Natural killer cell (primary cell): ENCODE measurements at regions not wholly inside any gene's neighbourhood (a gene's known extent, or its start where the extent isn't known, plus 50 kb on each side); places are given as distances from the start of the nearest gene placed in this dataset.
A peak's percentile ranks its signal among the peaks of the same experiment; 100 is the strongest.

ENCODE experiments used
- ATAC-seq, 3 donors: fragments of 150-1000 bp in 2 of 3; fragments of 200-7000 bp in 1 of 3; cut with Tn5 transposase; 1 replicate in 1 of 3; 2 replicates in 2 of 3; pipeline ENCODE4 v1.10.0; 2021; ENCODE audit warnings: mild to moderate bottlenecking in 2 of 3, moderate library complexity in 2 of 3
- DNase-seq, 2 donors: peaks; one replicate each; pipeline versions ENCODE4 v3.0.0 to v3.0.0-alpha.2; 2013 to 2021; ENCODE audit warnings: mixed read lengths in 1 of 2
- H3K27ac ChIP-seq: one replicate; pipeline ENCODE4 v1.5.1; 2013; ENCODE audit warnings: mild to moderate bottlenecking, low read length
- H3K27me3 ChIP-seq: one replicate; pipeline ENCODE4 v1.6.1; 2013; ENCODE audit warnings: low read length; ENCODE audit not compliant: control insufficient read depth, insufficient read depth
- H3K36me3 ChIP-seq: one replicate; pipeline ENCODE4 v1.6.1; 2013; ENCODE audit warnings: low read length; ENCODE audit not compliant: control insufficient read depth, insufficient read depth
- H3K4me1 ChIP-seq: one replicate; pipeline ENCODE4 v1.6.1; 2013; ENCODE audit warnings: low read length; ENCODE audit not compliant: control insufficient read depth, insufficient read depth
- H3K4me3 ChIP-seq: one replicate; pipeline ENCODE4 v1.5.1; 2013; ENCODE audit warnings: low read length
- H3K9me3 ChIP-seq: one replicate; pipeline ENCODE4 v1.6.1; 2013; ENCODE audit warnings: low read length; ENCODE audit not compliant: control insufficient read depth, insufficient read depth
- H3K27ac Mint-ChIP-seq, 2 donors: one replicate each; pipeline ENCODE4 v1.8.0; 2022; ENCODE audit warnings: mild to moderate bottlenecking in 2 of 2, mixed read lengths in 2 of 2, moderate library complexity in 1 of 2
- H3K27me3 Mint-ChIP-seq, 2 donors: one replicate each; pipeline ENCODE4 v1.8.0; 2022; ENCODE audit warnings: low read depth in 2 of 2, mixed read lengths in 2 of 2
- H3K36me3 Mint-ChIP-seq: one replicate; pipeline ENCODE4 v1.8.0; 2022; ENCODE audit warnings: mixed read lengths
- H3K4me1 Mint-ChIP-seq, 2 donors: one replicate each; pipeline ENCODE4 v1.8.0; 2022; ENCODE audit warnings: mixed read lengths in 2 of 2
- H3K4me3 Mint-ChIP-seq: one replicate; pipeline ENCODE4 v1.8.0; 2022; ENCODE audit warnings: mild to moderate bottlenecking, moderate library complexity, mixed read lengths
- H3K9me3 Mint-ChIP-seq, 2 donors: one replicate each; pipeline ENCODE4 v1.8.0; 2022; ENCODE audit warnings: mixed read lengths in 2 of 2
- WGBS: methylation state at CpG from one replicate; pipeline ENCODE4 v1.1.7; 2013; ENCODE audit warnings: missing lambda C conversion rate; ENCODE audit not compliant: insufficient coverage; 5-methylcytosine and 5-hydroxymethylcytosine counted together
- intact Hi-C: fragments of 100-400 bp; cut with micrococcal nuclease; formaldehyde crosslinking; loops from one replicate; pipeline ENCODE4 v1.14.2; 2022
- TF ChIP-seq, protein P1 (sequence below): fragments of 200-600 bp; IDR thresholded peaks from one replicate; pipeline ENCODE4 v1.8.0; 2022; ENCODE audit warnings: antibody characterized with exemption

DNA sequence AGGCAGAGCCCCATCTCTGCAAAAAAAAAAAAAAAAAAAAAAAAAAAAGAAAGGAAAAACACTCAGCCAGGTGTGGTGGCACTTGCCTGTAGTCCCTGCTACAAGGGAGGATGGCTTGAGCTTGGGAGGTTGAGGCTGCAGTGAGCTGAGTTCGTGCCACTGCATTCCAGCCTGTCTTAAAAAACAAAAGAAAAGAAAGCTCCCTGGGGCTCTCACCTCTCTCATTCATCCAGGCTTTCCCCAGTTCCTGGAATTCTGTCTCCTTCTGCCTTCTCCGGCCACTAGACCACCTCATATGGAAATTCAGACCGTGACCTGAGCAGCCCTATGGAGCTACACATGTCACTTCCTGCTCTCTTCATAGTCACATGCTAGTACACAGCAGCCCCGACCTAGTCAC is 101.1 kb upstream of the TAB2 start:
- Histone ChIP-seq H3K27ac (no peak overlapping the region), H3K4me3 (no peak overlapping the region), H3K9me3 (no peaks in the 10 kb centered on the region), H3K4me1 (peaks cover 11% of the 10 kb centered on the region), H3K27me3 (no peaks in the 10 kb centered on the region), H3K36me3 (no peaks in the 10 kb centered on the region)
- DNase-seq: no peak
- no peak overlapping the region for H3K27ac Mint-ChIP-seq
- H3K27me3 Mint-ChIP-seq: no peaks in the 10 kb centered on the region
- 89% methylated on average over 4 of the region's 4 CpGs for whole genome bisulfite sequencing
- ATAC-seq: no peak
- no peaks in the 10 kb centered on the region for H3K9me3 Mint-ChIP-seq
- intact Hi-C loops: no loop called here
- no peaks in the 10 kb centered on the region for H3K4me1 Mint-ChIP-seq
- H3K36me3 Mint-ChIP-seq: no peaks in the 10 kb centered on the region
- TF ChIP-seq, protein P1, sequence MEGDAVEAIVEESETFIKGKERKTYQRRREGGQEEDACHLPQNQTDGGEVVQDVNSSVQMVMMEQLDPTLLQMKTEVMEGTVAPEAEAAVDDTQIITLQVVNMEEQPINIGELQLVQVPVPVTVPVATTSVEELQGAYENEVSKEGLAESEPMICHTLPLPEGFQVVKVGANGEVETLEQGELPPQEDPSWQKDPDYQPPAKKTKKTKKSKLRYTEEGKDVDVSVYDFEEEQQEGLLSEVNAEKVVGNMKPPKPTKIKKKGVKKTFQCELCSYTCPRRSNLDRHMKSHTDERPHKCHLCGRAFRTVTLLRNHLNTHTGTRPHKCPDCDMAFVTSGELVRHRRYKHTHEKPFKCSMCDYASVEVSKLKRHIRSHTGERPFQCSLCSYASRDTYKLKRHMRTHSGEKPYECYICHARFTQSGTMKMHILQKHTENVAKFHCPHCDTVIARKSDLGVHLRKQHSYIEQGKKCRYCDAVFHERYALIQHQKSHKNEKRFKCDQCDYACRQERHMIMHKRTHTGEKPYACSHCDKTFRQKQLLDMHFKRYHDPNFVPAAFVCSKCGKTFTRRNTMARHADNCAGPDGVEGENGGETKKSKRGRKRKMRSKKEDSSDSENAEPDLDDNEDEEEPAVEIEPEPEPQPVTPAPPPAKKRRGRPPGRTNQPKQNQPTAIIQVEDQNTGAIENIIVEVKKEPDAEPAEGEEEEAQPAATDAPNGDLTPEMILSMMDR: no peak
- no peak overlapping the region for H3K4me3 Mint-ChIP-seq

DNA sequence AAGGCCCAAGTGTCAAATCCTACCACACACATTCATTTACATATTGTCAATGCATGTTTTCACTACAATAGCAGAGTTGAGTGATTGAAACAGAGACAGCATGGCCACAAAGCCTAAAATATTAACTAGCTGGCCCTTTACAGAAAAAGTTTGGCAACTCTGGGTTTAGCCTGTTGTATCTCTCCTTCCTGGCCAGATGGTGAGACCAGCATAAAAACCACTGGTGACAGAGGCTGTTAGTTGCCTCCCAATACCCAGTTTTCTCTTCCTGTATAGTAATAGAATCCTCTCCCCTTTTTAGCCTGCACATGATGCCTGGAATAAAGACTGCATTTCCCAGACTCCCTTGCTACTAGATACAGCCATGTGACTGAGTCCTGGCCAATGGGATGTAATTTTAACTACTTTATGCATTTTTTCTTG is 100.0 kb upstream of the TAB2 start:
- intact Hi-C loops: no loop called here
- ATAC-seq (no peak), DNase-seq (peak in 1 of 2 donors; percentile 24)
- TF ChIP-seq, protein P1: no peak
- no peaks in the 10 kb centered on the region for H3K36me3 ChIP-seq
- H3K4me3 ChIP-seq: no peak overlapping the region
- no peaks in the 10 kb centered on the region for H3K9me3 Mint-ChIP-seq
- no peaks in the 10 kb centered on the region for H3K27me3 Mint-ChIP-seq
- peaks cover 4% of the 10 kb centered on the region for H3K4me1 ChIP-seq
- no peaks in the 10 kb centered on the region for H3K9me3 ChIP-seq
- no peak overlapping the region for H3K4me3 Mint-ChIP-seq
- H3K27ac ChIP-seq: no peak overlapping the region
- H3K27ac Mint-ChIP-seq: no peak overlapping the region
- no peaks in the 10 kb centered on the region for H3K27me3 ChIP-seq
- H3K36me3 Mint-ChIP-seq: no peaks in the 10 kb centered on the region
- H3K4me1 Mint-ChIP-seq: no peaks in the 10 kb centered on the region

DNA sequence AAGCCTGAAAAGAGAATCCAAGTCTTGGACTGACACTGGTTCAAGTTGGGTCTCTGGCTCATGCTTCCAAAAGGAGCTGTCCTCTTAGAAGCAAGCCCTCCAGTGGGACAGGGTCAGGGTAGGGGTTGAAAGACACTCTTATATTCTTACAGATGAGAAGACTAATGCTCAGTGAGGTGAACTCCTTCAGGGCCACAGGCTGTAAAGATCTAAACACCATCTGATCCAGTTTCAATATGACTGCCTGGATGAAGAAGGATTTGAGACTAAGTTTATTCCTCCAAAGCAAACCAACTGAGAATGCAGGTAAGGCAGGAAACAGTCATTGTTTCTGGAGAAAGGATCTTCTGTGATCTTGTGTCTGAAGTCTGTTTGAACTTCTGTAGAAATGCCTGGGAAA is 99.0 kb upstream of the TAB2 start:
- TF ChIP-seq, protein P1: no peak
- no peak overlapping the region for H3K27ac ChIP-seq
- H3K4me1 Mint-ChIP-seq: no peaks in the 10 kb centered on the region
- DNase-seq (no peak), ATAC-seq (no peak)
- no peaks in the 10 kb centered on the region for H3K9me3 ChIP-seq
- intact Hi-C loops: no loop called here
- no peaks in the 10 kb centered on the region for H3K9me3 Mint-ChIP-seq
- no peak overlapping the region for H3K27ac Mint-ChIP-seq
- no peaks in the 10 kb centered on the region for H3K27me3 Mint-ChIP-seq
- no peaks in the 10 kb centered on the region for H3K36me3 Mint-ChIP-seq
- H3K36me3 ChIP-seq: no peaks in the 10 kb centered on the region
- H3K4me3 Mint-ChIP-seq: no peak overlapping the region
- no peak overlapping the region for H3K4me3 ChIP-seq
- no peaks in the 10 kb centered on the region for H3K4me1 ChIP-seq
- no peaks in the 10 kb centered on the region for H3K27me3 ChIP-seq

DNA sequence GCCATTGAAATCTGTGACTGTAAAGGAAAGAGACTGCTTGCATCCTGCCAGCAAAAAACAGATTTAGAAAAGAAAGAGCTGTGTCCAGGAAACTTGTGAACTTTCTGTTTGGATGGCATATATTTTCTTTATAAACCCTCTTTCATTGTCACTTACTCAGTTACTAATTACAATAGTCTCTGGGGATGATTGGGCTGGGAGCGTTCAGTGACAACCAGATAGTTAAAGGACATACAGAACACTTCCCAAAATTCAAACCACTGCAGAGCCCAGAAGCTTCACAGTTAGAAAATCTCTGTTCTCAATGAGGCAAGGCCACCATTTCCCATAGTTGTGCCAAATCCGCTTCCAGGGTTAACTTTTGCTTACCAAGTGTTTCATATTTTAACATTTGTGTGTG is 98.6 kb upstream of the TAB2 start:
- ATAC-seq (no peak), DNase-seq (no peak)
- intact Hi-C loops: no loop called here
- H3K4me1 Mint-ChIP-seq: no peaks in the 10 kb centered on the region
- Histone ChIP-seq H3K4me1 (no peaks in the 10 kb centered on the region), H3K4me3 (no peak overlapping the region), H3K9me3 (no peaks in the 10 kb centered on the region), H3K36me3 (no peaks in the 10 kb centered on the region), H3K27me3 (no peaks in the 10 kb centered on the region), H3K27ac (no peak overlapping the region)
- 80% methylated on average over 2 of the region's 2 CpGs for WGBS
- H3K36me3 Mint-ChIP-seq: no peaks in the 10 kb centered on the region
- TF ChIP-seq, protein P1: no peak
- H3K27ac Mint-ChIP-seq: no peak overlapping the region
- no peak overlapping the region for H3K4me3 Mint-ChIP-seq
- H3K27me3 Mint-ChIP-seq: no peaks in the 10 kb centered on the region
- H3K9me3 Mint-ChIP-seq: no peaks in the 10 kb centered on the region
